HG02642 (cell line): ENCODE measurements at regions not wholly inside any gene's neighbourhood (a gene's known extent, or its start where the extent isn't known, plus 50 kb on each side); places are given as distances from the start of the nearest gene placed in this dataset.
"Not testable (repeated sequence)": the region's sequence is repeated elsewhere in the genome, so short reads cannot be mapped to it uniquely, and the experiment has no call there.

Experiments
- ATAC-seq: cut with Tn5 transposase; IDR thresholded peaks from one replicate; pipeline ENCODE4 v1.9.1; 2021; ENCODE audit warnings: mild to moderate bottlenecking; ENCODE audit not compliant: unreplicated experiment, poor library complexity

DNA sequence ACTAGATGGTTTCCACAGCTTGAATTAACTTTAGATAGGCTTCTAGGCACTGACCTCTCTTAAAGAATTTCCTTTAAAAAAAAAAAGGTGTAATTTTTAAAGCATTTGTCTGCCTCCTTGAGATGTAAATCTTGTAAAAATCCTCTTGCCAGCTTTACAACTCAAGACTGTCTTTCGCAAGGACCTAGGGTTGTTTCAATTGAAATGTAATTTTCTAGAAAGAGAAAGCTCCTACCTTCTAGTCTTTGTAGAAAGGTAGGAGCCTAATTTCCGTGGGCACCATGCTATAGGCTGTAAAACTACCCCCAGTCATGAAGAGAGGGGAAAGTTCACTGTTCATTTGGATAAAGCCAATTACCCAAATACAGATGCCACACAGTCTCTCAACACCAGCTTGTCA, 228.8 kb upstream of the TMEM229A start:
- no peak for ATAC-seq

DNA sequence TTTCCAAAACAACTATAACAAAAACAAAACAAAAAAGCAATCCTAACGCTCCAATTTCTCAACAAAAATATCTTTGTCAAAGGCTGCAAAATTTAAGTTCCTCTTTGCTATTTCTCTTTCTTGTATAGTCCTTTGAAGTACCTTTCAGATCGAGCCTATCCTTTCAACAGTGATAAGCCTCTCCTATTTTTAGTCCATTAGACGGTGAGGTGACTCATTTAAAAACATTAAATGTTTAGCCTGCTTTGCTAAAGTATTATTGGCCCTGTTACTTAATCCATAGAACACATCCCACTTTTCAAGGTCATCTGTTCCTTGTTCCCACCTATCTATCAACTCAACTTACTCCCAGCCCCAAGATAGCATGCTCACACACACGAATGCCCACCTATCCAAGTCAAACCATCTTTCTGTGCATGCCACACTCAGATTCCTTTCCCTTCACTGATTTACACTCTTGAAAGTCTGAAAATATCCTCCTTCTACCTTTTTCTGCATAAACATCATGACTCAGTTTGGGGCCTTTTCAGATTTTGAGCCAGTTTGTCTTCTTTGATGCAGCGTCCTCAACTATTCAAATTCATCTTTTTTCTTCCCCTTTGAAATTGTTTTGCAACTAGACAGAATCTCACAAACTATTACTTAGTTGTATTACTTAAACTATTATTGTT, 224.9 kb upstream of the TMEM229A start:
- ATAC-seq = no peak

DNA sequence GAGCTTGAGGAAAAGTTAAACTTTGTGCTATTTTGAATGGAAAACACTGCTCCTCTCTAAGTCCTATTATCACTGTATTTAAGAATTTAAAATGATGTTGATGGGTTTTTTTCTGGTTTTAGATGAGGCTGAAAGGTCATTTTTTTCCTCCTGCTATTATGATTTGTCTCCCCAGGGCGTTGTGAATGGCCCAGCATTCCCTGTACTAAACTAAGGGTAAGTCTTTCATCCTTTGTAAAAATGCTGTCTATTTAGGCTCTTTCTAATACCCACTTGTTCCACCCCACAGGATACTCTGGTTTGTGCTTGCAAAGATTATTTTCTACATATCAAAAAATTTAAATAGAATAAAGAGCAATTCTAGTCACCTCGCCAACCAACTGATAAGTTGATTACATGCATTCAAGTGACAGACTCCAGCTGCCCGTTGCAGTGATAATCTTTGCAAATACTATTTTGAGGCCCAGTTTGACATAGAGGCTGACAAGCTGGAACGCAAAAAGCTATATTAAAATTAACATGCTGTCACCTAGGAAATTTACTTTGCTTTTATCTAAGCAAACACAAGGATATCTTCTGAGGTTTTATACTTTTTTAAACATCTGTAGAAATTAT, 222.3 kb upstream of the TMEM229A start:
- ATAC-seq = no peak

DNA sequence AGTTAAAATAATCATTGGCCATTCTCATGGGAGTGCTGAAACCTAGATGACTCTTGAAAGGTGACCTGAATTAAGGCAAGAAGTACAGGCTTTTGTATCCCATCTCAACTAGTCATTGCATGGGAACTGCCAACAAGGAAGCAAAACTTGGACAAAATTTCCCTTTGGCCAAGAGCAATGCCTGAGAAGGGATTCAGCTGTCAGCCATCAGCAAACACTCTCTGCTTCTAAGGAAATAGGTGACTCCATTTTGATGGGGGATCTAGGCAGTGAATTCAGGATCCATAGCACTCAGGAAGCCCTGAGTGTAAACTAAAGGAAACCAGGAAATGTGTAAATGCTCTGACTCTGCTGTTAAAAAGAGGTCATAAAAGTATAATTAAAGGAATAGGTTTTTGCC, 221.5 kb upstream of the TMEM229A start:
- no peak for ATAC-seq

DNA sequence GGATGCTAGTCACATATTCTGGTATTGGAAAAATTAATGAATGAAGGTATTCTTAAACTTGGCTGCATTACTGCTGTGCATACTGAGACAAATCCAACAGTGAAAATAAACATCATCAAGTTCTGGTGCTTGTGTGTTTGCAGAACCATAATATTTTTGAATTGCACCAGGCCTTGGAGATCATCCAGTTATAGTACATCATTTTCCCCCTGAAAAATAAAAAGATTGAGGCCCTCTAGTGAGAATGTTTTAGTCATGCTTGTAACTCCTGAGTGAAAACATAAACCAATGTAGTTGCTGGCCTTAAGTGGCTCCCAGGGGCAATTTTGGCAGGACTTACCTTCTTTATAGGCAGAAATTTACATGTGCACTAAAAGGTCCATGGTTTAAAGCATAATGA, 218.8 kb upstream of the TMEM229A start:
- ATAC-seq = no peak

DNA sequence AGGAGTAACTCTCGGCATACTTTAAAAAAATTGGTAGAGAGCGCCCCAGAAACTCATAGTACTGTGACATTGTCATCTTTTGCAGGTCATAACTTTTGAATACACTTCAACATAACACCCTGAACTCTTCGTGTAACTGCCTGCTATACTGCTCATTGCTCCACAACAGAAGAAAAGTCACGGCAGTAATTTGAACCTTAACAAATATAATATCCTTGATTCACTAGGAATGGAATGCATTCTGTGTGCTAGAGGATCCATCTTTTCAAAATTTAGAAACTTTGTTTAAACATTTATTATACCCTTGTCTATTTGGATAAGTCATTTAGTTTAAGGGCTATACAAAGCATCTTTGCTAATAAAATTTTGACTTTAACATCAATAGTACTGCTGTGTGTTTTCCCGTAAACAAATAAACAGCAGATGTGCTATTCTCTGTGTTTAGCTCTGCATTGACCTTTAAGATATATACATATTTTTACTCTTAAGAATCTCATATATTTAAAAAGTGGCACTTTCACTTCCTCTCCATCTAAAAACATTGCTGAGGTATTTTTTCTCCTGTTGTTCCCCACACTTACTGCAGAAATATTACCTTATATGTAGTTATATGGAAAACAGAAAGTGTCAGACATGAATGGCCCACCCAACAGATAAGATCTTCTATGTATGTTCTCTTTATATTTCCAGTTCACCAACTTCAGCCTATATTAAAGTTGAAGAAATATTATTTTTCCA, 217.6 kb upstream of the TMEM229A start:
- ATAC-seq = no peak

DNA sequence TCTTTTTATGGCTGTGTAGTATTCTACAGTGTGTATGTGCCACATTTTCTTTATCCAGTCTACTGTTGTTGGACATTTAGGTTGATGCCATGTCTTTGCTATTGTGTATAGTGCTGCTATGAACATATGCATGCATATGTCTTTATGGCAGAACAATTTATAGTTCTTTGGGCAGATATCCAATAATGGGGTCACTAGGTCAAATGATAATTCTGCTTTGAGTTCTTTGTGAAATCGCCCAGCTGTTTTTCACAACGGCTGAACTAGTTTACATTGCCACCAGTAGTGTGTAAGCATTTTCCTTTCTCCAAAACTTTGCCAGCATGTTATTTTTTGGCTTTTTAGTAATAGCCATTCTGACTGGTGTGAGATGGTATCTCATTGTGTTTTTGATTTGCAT, 214.8 kb upstream of the TMEM229A start:
- no peak for ATAC-seq

DNA sequence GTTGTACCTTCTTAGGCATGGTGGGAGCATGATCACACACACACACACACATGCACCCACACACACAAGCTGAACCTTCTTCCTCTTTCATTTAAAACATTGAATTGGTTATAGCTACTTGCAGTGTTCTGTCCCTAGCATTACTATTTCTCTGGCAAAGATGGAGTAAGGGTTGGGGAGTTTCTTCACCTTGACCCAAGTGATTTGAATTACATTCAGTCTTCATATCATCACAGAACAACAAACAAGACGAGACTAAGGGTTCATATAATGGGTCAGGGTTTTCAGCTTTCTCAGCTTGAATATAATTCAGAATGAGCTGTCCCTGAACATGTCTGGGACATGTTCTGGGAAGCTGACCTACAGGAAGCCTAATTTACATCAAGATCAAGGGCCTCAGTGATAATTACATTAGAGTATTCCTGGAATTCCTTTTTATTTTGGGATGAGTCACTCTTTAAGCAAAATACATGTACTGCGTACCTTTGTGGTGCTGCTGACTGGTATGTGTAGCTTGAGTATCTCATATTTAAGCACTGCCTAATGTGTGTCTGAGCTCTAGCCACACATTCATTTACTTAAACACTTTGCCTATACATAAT, 213.5 kb upstream of the TMEM229A start:
- ATAC-seq = no peak

DNA sequence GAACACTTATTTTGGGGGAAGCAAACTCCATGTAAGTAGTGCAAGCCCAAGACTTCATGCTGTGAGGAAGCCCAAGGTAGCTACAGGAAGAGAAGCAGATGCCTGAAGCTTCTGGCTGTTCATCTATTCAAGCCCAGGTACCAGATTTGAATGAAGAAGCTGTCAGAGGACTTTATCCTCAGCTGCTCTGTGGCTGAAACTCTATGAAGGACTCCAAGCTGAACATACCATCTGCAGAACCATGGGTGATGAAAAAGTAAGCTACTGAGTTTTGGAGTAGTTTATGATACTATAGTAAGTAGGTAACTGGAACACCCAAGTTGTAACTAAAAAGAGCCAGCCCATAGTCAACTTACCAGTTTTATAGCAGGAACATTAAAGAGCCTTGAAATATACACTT, 211.6 kb upstream of the TMEM229A start:
- not testable (repeated sequence) for ATAC-seq

DNA sequence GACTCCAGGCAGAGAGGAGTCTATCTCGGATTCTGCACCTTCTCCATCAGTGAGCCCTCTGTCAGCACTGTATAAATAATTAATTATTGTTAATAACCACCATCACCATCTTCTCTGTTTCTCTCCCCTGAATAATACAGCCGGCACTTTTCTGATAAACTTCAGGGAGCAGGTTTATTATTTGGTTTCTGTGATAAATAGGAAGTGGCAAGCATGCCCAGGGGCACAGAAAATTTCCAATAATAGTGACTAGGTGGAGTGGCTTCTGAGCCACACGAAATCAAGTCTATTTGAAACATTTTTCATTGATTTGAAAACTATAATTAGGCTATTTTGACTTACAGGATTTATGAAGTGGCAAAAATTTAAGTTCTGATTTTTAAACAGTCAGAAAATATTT, 186.8 kb upstream of the TMEM229A start:
- no peak for ATAC-seq

DNA sequence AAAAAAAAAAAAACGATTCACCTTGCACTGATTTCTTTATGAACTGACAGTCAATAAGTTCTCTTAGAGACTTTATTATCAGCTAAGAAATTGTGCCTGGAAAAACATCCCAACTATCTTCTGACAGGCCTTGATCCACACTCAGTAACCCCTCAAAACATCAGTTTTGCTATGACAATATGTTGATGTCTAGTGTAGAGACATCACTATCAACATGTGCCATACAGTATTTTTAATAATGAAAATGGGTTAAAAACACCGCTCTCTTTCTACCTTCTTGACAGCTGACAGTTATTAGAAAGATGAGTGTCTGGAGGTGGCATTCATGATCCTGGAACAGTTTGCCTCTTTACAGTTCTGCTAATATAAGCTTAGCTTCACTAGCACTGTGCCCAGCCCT, 175.8 kb upstream of the TMEM229A start:
- no peak for ATAC-seq

DNA sequence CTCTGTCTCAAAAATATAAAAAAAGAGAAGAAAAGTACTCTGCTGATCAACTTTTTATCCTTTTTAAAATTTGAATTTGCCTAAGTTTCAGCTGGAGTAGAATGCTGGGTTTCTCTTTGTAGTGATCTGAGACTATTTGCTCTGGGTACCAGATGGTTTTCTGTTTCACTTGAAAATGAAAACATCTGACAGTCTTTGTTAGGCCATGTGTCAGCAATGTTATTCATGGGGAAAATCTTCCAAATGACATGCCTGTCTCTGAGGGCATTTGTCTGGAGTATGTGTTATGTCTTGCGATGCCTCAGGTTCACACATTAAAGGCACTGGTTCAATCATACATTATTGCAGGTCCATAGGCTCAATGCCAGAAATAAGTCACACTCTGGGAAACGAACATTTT, 175.3 kb upstream of the TMEM229A start:
- no peak for ATAC-seq

DNA sequence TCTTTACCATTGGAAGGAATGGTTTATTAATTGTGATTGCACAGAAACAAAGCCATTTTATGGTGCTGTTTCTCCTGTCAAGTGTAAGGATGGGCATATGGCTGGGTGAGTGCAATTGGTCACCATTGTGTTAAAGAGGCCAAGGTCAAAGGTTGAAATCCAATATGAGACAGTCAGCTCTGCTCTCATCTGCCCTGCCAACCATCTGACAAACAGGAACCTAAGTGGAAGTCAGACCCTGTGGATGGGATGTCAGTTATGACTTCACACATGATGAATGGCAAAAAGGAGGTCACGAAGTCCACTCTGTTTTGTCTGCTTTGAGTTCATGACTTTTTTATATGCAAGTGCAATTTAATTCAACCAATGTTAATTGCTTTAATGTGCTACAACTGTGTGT, 172.7 kb upstream of the TMEM229A start:
- ATAC-seq = no peak

DNA sequence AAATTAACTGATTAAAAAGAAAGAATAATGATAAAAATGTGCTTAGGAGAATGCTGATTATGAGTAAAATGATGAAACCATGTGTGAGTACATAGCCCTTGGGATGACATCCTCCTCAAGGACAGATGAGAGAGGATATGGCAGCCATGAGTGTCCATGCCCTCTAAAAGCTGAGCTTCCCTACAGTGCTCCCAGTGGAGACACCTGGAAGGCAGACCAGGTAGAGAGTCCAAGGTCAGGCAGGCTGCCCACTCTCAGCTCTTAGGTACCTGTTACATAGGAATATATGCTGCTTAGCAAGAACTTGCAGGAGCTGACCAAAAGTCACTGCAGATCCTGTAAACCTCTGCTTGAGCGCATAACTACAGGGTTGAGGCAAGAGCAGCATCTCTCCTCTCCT, 169.7 kb upstream of the TMEM229A start:
- ATAC-seq = no peak

DNA sequence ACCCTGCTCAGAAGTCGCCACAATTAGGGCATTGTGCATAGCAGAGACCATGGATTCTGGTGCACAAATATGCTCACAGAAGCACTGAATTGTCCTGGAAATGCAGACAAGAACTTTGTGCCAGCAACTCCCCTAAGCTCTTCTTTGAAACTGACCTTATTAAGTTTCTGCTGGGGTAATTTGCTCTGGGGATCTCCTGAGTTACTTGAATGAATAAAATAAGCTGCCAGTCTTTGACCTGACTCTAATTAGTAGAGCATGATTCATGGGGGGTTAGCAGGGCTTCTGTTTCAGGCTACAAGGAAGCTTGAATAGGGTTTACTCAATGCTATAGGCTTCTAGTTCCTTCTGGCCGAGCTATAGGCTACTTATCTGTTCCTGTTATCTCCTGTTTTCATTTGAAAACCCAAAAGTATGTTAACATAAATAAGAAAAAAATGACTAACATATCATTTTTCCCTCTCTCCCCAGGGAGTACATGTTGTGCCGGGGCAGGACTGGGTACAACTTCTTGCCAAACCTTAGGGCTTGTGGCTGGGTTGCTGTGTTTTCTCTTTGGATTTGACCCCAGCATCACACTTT, 169.0 kb upstream of the TMEM229A start:
- no peak for ATAC-seq

DNA sequence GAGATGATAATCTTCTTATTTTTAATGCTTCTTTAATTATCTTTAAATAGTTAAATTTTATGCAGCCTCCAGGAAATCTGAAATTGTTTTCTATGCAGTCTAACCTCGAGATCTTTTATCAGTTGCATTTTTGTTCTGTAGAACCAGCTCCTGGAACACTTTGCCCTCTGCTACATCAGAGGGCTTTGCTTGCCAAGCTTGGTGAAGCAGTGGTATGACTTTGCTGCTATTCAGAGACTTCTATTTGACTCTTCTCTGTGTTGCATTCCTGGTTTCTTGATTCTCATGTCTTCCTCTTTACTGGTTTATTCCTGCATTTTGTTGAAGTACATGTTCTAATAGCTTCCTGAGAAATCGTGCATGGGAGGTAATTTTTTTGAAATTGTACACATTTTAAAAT, 163.7 kb upstream of the TMEM229A start:
- no peak for ATAC-seq

DNA sequence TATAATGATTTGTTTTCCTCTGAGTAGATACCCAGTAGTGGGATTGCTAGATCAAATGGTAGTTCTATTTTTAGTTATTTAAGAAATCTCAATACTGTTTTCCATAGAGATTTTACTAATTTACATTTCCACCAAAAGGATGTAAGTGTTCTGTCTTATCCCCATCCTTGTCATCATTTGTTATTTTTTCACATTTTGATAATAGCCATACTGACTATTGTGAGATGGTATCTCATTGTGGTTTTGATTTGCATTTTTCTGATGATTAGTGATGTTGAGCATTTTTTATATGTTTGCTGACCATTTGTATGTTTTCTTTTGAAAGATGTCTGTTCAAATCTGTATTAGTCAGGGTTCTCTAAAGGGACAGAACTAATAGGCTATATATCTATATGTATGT, 160.0 kb upstream of the TMEM229A start:
- ATAC-seq = no peak

DNA sequence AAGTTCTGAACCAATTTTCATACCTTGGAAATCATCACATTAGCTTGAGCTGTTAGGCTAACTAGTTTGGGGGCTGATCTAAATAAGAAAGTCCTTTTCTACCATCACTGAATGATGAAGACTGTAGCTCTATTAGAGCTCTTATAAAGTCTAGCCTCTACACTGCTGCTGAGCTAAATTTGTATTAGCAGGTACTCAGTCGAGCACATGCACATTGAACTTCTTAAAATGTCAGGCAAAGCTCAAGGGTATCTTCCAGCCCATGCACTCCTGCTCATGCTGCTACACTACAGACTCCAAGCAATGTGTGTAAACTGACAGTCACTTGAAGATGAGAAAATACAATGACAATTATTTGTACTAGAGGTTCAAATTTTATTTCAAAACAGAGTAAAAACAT, 158.8 kb upstream of the TMEM229A start:
- ATAC-seq = no peak

DNA sequence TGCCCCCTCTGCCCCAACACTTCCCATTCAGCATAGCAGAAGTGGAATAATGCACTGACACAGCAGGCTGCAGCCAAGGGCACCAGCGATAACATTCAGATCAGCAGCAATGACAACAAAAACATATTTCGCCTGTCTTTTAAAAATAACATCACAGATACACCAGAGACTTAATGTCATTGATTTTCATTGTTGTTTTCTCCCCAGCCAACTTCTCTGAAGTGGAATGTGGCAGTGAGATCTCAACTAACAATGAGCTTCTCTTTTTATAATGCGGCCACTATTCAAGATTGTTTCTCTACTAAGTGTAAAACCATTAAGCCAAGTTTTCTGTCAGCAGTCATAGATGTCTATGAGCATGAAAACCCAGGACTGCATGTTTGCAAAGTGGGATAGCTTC, 158.2 kb upstream of the TMEM229A start:
- ATAC-seq = no peak

DNA sequence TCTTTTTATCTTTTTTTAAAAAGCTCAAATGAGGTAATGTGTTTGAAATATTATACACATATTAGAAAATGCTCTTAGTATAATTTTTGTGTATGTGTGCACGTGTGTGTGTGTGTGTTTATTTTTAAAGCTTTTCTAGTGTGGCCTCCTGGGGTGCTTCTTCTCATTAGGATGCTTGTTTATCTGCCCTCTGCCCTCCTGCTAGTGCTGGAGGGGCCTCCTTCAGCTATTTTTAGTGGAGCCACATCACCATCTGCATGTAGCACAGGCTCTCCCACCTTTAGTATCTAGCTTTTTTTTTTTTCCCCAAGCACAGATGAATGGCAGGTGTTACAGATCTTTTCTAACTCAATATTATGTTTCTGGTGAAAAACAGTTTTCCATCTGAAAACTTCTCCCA, 155.7 kb upstream of the TMEM229A start:
- no peak for ATAC-seq

DNA sequence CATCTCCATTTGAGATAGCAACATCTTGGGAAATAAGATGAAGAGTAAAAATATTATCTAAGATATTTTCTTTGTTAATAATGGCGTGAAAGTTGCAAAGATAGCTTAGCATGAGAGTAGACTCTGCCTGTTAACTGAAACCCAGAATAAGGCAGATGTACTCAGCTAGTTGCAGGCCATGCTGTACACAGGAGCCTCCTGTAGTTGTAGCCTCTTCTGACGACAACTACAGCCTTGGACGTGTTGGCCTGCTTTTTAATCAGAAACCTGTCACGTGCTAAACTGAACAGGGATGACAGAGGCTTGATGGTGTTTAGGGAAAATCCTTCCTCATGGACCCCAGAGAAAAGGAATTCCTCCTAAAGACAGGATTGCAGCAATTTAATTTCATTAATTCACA, 155.1 kb upstream of the TMEM229A start:
- no peak for ATAC-seq
